Lower leg skin (tissue), 3 donors: ENCODE measurements at regions not wholly inside any gene's neighbourhood (a gene's known extent, or its start where the extent isn't known, plus 50 kb on each side); places are given as distances from the start of the nearest gene placed in this dataset.

ENCODE experiments used
- CTCF ChIP-seq, 3 donors: fragments of 450-650 bp; IDR thresholded peaks; one replicate each; pipeline ENCODE4 v1.5.1; 2016; ENCODE audit warnings: antibody characterized with exemption in 3 of 3, mild to moderate bottlenecking in 3 of 3, moderate library complexity in 2 of 3
- POLR2A ChIP-seq, 2 donors: fragments of 450-650 bp; IDR thresholded peaks; one replicate each; pipeline ENCODE4 v1.6.1; 2016 to 2017; ENCODE audit warnings: antibody characterized with exemption in 2 of 2, mild to moderate bottlenecking in 1 of 2, moderate library complexity in 1 of 2

GRCh38 chr1:116854403-116854690 is 55.4 kb upstream of the PTGFRN start:
- TF ChIP-seq CTCF (IDR thresholded peaks at IDR 0.05) (no peak), POLR2A (IDR thresholded peaks at IDR 0.05) (no peak)
